Hepatic stellate cell (primary cell): ENCODE measurements at regions not wholly inside any gene's neighbourhood (a gene's known extent, or its start where the extent isn't known, plus 50 kb on each side); places are given as distances from the start of the nearest gene placed in this dataset.

Source experiments
- DNase-seq: peaks from one replicate; pipeline ENCODE4 v3.0.0; 2011; ENCODE audit warnings: low spot score

DNA sequence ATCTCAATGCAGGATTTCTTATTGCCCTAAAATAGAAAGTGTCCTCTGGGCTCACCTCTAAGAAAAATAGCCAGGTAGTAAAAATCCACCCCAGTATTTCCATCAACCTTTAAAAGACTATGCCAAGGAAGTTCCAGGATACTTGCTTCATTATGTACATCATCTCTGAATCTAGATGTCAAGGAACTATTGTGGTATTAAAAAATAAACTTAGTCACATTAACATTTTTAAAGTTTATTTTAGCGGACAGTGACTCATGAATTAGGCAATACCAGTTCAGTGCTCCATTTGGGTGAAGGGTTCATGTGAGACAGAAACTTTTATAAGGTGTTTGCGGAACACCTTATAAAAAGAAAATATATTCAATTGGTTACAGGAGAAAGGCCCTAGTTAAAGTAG is 209.2 kb downstream of the ADAM29 start:
- no peak for DNase-seq

- no peak for DNase-seq
Measured at GRCh38 chr4:175129797-175130196, 211.6 kb downstream of the ADAM29 start.

GRCh38 chr4:175139205-175139604 is 221.0 kb downstream of the ADAM29 start:
- no peak for DNase-seq

DNA sequence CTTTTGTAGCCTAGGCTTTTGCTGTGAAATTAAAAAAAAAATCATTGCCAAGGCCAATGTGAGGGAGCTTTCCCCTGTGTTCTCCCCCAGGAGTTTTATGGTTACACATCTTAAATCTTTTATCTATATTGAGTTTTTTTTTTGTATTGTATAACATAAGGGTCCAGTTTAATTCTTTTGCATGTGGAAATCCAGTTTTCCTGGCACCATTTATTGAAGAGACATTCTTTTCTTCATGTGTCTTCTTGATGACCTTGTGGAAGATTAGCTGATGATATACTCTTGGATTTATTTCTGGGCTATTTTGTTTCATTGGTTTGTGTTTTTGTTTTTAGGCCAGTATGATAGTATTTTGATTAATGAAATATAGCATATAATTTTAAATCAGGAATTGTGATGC is 225.0 kb downstream of the ADAM29 start:
- no peak for DNase-seq

DNA sequence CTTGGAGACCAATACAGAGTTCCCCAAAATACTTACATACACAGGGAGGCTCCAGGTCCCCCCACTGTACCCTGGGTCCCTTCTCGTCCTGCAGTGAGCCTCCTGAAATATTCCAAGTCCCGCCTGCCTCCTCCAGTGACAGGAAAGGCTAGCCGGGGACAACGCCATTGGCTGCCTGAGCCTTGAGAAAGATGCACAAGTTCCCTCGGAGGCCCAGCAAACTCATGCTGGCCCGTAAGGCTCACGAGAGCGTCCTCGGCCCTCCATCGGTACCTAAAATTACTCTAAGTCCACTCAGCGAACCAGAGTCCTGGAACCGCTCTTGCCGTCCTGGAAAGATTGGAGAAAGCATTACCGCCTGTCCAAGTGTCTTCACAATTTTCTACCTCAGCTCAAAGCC is 228.6 kb downstream of the ADAM29 start:
- DNase-seq = no peak

GRCh38 chr4:175147233-175147632 is 229.1 kb downstream of the ADAM29 start:
- no peak for DNase-seq

DNA sequence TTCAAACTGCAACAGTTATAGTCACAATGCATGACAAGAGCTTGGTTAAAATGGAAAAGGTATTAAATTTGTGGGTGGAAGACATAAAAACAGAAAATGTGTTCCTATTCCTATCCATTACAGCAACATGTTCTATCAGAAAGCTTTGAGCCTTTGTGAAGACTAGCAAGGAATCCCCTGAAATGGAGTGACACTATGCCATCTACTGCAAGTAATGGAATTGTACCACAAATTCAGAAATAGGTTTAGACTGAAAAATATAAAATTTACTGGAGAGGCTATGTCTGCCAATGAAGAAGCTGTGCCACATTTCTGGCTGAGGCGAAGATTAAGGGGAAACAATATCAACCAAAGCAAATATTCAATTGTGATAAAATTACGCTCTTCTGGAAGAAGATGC is 247.9 kb downstream of the ADAM29 start:
- no peak for DNase-seq

DNA sequence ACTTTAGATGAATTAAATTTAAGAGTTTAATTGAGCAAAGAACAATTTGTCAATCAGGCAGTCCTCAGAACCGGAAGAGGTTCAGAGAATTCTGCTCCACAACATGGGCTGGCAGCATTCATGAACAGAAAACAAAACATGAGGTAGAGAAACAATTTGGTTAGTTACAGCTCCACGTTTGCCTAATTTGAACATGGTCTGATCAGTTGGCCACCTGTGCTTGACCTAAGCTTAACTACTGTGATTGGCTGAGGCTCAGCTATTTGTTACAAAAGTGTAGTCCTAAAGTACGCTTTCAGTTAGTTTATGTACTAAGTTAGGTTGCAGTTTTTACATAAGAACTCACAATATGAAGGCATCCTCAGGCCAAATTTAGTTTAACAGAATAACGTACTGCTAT is 258.6 kb downstream of the ADAM29 start:
- DNase-seq = no peak

DNA sequence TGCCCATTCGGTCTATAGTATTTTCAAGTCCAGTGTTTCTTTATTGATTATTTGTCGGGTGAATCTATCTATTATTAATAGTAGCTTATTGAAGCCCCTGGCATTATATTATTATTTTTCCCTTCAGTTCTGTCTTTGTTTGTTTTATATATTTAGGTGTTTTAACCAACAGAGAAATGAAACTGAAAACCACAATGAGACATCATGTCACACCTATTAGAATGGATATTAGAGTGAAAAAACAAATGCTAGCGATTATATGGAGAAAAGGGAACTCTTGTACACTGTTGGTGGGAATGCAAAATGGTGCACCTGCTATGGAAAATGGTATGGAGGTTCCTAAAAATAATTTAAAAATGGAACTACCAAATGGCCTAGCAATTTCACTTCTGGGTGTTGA is 272.5 kb downstream of the ADAM29 start:
- no peak for DNase-seq

GRCh38 chr4:175198056-175198455 is 279.9 kb downstream of the ADAM29 start:
- DNase-seq = no peak

- no peak for DNase-seq
Measured at GRCh38 chr4:175215208-175215607, 297.1 kb downstream of the ADAM29 start.

DNA sequence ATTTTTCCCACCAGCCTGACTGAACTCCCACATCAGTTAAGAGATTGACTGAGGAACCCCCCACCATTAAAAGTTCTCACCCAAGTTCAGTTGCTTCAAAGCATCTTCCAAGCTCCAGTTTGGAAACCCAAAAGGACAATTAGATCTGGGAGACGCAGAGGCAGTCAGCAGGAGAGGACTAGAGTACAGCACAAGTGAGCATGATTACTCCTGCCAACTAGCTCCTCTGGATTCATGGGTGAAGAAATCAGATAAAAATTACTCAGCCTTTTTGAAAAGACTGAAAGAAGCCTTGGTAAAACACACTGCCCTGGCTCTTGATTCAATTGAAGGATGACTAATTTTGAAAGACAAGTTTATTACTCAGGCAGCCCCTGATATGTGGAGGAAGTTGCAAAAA is 297.5 kb downstream of the ADAM29 start:
- no peak for DNase-seq

DNA sequence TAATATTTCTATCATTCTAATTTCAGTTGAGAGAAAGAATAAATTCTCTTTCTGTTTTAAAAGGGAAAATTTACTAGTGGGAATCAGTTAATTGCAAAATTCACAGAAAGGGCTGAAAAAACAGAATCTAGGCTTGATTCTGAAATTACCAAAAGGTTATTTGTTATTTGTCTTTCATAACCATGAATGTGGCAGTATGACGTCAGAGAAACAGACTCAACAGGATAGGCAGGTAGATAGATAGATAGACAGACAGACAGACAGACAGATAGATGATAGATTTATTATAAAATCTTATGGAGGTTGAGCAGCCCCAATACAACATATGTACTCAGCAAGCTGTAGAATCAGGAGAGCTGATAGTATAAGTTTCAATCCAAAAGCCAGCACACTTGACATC is 311.0 kb downstream of the ADAM29 start:
- no peak for DNase-seq

DNA sequence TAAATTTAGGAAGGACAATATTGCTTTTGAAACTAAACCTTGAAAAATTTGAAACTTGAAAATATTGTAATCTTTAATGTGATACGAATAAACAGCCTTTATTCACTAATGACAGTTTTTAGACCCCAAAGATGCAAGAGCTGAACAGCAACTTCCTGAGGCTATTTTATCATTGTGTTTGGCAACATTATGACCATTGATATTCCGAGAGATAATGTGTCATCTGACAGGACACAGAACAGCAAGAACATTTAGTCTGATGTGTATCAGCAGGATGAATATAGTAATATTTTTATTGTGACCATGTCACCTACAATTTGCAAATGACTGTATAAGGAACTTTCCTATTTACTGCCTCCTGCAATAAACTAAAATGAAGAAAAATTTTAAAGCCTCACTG is 316.0 kb downstream of the ADAM29 start:
- DNase-seq = no peak

- no peak for DNase-seq
Measured at GRCh38 chr4:175238827-175239517, 320.8 kb downstream of the ADAM29 start.

GRCh38 chr4:175246941-175247340 is 328.8 kb downstream of the ADAM29 start:
- peak; percentile 21 for DNase-seq

DNA sequence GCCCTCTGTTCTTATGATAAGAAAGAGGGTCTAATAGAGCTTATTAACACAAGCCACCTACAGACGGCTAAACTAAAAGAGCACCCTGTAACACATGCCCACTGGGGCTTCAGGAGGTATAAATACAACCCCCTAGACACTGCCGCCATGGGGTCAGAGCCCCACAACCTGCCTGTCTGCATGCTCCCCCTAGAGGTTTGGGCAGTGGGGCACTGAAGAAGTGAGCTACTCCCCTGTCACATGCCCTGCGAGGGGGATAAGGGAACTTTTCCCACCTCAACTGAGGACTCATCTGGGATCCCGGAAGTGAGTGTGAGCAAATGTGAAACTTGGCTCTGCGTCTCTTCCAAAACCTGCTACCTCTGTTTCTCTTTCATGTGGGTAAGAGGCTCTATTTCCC is 334.5 kb downstream of the ADAM29 start:
- no peak for DNase-seq

DNA sequence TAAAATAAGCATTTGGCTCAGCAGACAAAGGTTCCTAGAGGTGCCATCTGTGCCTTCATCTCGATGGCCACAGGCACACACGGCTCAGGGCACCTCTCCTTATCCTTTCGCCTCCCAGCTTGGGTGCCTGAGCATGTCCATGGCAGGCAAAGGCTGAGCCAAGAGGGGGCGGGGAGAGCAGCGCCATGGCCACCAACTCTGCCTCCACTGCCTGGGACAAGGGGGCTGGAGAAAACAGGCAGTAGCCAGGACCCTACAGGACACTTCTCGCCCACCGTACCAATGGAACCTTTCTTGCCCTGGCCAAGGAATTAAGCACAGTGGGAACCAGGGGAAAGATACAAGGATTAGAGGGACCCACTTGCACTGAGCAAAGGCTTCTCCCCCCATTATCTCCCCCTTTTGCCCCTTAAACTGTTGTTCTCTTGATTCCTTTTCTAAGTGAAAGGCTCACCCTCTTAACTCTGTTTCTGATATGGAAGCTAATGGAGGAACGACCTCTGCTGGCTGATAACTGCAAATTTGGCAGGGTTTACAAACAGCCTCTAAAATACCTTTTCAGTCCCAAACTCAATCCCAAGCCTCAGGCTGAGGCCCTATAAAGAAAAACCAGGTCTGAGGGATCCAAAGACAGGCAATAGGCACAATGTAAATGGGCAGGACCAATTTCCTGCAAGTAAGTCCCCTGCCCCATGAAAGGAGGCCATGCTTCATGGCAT is 335.2 kb downstream of the ADAM29 start:
- peak; percentile 5 for DNase-seq

DNA sequence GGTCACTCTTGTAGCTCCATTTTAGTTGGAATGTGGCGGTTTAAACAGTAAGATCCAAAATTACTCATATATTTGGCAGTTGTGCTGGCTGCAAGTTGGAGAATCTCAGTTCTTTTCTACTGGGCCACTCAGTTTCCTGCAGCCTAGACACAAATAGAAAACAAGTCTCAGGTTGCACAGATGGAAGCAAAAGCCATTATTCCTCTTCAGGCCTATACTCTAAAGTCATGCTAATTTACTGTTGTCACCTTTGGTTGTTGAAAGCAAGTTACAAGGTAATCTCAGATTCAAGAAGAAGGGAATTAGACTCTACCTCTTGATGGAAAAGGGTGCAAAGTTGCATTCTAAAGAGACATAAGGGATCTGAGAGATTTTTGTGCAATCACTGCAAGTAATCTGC is 345.4 kb downstream of the ADAM29 start:
- DNase-seq = no peak

- no peak for DNase-seq
Measured at GRCh38 chr4:175271010-175271630, 353.0 kb downstream of the ADAM29 start.

DNA sequence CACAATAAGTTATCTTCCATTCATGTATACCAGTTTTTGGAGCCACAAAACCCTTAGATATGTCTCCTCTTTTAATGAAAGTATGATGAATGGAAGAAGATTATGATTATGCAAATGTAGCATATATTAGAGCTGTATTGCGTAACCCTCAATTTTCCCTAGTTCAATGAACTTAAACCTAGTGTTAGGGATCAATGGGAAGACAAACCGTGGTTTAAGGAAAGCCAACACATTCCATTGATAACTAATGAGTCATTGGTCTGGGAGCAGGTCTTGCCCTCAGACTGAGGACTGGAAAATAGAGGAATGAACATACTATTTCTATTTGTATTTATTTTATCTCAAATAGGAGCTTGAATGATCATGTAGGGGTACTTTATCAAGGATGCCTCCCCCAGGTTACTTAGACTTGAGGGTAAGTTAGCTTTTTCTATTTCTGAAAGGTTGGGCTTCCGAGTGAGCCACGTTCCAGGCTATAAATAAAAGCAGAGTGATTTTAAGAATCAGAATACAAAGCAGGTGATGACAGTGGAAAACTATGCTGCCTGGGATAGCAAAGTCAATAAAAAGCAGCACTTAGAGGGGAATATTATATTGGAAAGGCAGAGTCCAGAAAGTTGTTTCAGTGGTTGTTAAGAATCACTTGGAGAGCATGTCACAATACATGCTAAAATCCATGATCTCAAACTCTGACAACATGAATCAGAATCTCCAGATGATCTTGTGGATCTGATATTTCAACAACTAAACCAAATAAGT is 356.0 kb downstream of the ADAM29 start:
- DNase-seq = no peak

GRCh38 chr4:175277816-175278215 is 359.7 kb downstream of the ADAM29 start:
- DNase-seq = no peak

DNA sequence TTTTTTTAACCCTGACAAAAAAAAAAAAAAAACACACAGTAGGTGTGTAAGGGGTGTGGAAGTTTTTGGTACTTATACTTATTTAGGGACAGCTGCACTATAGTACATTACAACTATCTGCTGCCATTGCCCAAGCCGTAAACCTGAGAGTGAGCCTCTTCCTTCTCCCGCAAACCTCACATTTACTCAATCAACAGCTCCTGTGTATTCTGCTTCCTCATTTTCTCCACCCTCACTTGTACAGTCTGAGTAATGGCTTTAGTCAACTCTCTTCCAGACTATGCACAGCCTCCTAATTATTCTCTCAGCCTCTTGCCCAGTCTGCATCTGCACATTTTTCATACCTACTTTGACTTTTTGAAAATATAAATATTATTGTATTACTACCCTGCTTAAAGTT is 362.0 kb downstream of the ADAM29 start:
- no peak for DNase-seq
